GM12891 (cell line): ENCODE measurements at regions not wholly inside any gene's neighbourhood (a gene's known extent, or its start where the extent isn't known, plus 50 kb on each side); places are given as distances from the start of the nearest gene placed in this dataset.

Experiments
- PAX5 ChIP-seq: IDR thresholded peaks from 2 replicates; pipeline ENCODE4 v1.6.1; 2011; ENCODE audit warnings: low read length, moderate library complexity, mild to moderate bottlenecking; ENCODE audit not compliant: insufficient read depth, severe bottlenecking
- POLR2A ChIP-seq: IDR thresholded peaks from 2 replicates; pipeline ENCODE4 v1.6.1; 2011; ENCODE audit warnings: low read depth, low read length, control low read depth
- POLR2AphosphoS5 ChIP-seq: IDR thresholded peaks from 2 replicates; pipeline ENCODE4 v1.6.1; 2011; ENCODE audit warnings: low read depth, low read length, control low read depth
- SPI1 ChIP-seq: IDR thresholded peaks from 2 replicates; pipeline ENCODE4 v1.6.1; 2011; ENCODE audit warnings: low read depth, low read length, control low read depth
- TAF1 ChIP-seq: IDR thresholded peaks from 2 replicates; pipeline ENCODE4 v1.6.1; 2011; ENCODE audit warnings: low read depth, low read length, control low read depth

- TF ChIP-seq POLR2A = no peak
- no peak for TF ChIP-seq POLR2AphosphoS5
- no peak for TF ChIP-seq TAF1
- TF ChIP-seq SPI1 = no peak
- no peak for TF ChIP-seq PAX5
Measured at GRCh38 chr4:141371206-141371605, 150.5 kb downstream of the ZNF330 start.
